ENCODE measurements at regions not wholly inside any gene's neighbourhood (a gene's known extent, or its start where the extent isn't known, plus 50 kb on each side); places are given as distances from the start of the nearest gene placed in this dataset.

GRCh38 chr21:31500071-31500470 lies 156.0 kb upstream of the TIAM1 start (continued):
- TF ChIP-seq CHD7 (IDR thresholded peaks at IDR 0.05; ENCODE audit: insufficient replicate concordance, low read length) (no peak), TCF12 (IDR thresholded peaks at IDR 0.05; ENCODE audit: low read depth, low read length) (no peak)
